GM12864 (cell line): ENCODE measurements at regions not wholly inside any gene's neighbourhood (a gene's known extent, or its start where the extent isn't known, plus 50 kb on each side); places are given as distances from the start of the nearest gene placed in this dataset.

Source experiments
- DNase-seq: peaks from one replicate; pipeline ENCODE4 v3.0.0-alpha.2; 2011; ENCODE audit warnings: low read depth
- H3K4me3 ChIP-seq: 2 replicates; pipeline ENCODE4 v1.5.1; 2011; ENCODE audit warnings: mild to moderate bottlenecking, low read depth, low read length, control low read depth
- CTCF ChIP-seq: IDR thresholded peaks from 2 replicates; pipeline ENCODE4 v1.5.1; 2011; ENCODE audit warnings: low read depth, mild to moderate bottlenecking, moderate library complexity, low read length, control low read depth, inconsistent platforms; ENCODE audit errors: missing control alignments

DNA sequence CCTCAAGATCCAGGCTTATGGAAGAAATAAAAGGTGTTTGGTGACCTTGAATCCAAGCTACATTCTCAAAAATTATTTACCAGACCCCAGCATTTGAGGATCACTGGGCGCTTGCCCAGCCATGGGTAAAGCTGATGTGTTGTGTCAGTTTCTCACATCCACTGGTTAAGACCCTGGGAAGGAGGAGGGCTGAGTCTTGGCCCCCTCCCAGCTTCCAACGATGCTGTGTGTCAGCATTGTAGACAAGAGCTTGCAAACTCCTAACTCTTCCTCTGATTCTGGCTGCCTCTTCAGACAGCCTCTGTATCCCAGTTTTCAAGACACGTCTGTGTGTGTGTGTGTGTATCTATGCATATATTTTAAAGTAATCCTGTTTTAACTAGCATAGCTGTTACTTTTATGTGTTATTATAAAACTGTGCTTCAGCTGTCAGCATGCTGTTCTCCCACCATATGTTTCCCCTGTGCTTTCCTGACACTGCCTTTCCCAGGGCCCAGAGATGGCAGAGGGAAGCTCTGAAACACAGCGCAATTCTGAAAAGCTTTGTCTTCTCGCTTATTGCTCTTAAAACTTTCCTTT is 157.3 kb upstream of the LRRN1 start:
- no peak for TF ChIP-seq CTCF
- no peak for DNase-seq
- no peak overlapping the region for H3K4me3 ChIP-seq

- H3K4me3 ChIP-seq = no peak overlapping the region
- TF ChIP-seq CTCF = no peak
- DNase-seq = no peak
Measured at GRCh38 chr3:3639078-3639477, 160.2 kb upstream of the LRRN1 start.

- no peak for DNase-seq
- no peak for TF ChIP-seq CTCF
- no peak overlapping the region for H3K4me3 ChIP-seq
Measured at GRCh38 chr3:3636815-3637214, 162.4 kb upstream of the LRRN1 start.

GRCh38 chr3:3635109-3635508 is 164.1 kb upstream of the LRRN1 start:
- no peak for TF ChIP-seq CTCF
- DNase-seq = no peak
- no peak overlapping the region for H3K4me3 ChIP-seq

DNA sequence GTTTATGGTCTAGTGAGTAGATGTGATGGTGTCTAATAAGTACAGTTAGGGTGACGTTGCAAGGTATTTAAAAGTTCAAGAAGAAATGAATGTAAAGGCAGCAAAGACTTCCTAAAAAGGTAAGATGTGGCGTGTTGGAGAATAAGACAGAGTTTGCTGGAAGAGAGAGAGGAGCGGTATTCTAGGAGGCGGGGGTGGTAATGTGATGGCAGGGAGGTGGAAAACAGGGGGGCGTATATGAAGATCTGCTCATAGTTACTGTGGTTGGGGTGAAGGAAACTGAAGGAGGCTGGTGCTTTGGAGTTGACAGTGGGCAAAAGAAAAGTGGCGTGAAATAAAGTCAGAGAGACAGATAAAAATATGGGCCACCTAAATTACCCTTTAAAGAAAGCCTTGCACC is 164.9 kb upstream of the LRRN1 start:
- DNase-seq = no peak
- no peak for TF ChIP-seq CTCF

DNA sequence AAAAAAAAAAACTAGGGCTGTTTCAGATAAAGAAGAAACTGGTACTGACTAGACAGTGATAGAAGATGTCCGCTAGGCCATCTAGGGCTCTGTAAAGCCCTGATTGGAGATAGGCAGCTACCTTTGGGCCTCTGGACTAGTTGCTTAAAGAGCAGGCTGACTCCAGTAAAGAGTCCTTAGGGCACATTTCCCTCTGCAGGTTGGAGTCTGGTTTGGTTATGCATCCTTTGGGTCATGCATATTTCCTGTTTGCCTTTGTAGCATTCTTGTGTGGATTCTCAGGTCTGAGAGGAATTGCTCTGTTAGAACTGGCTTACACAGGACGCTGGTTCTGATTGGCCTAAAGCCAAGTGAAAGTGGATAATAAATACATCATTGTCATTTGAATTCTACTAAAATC is 165.5 kb upstream of the LRRN1 start:
- no peak for DNase-seq
- no peak for TF ChIP-seq CTCF
- H3K4me3 ChIP-seq = no peak overlapping the region

More for the DNA sequence above, 164.9 kb upstream of the LRRN1 start:
- H3K4me3 ChIP-seq = no peak overlapping the region

DNA sequence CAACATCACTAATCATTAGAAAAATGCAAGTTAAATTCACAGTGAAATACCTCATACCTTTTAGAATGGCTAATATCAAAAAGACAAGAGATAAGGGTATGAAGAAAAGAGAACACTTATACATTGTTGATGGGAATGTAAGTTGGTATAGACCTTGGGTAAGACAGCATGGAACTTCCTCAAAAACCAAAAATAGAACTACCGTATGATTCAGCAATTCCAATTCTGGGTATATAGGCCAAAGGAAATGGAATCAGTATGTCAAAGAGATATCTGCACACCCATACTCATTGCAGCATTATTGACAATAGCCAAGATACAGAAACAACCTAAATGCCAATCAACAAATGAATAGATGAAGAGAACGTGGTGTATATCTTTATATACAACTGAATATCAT is 166.8 kb upstream of the LRRN1 start:
- no peak overlapping the region for H3K4me3 ChIP-seq
- no peak for DNase-seq
- TF ChIP-seq CTCF = no peak
